Activated naive CD4-positive, alpha-beta T cell treated with anti-CD3 and anti-CD28 coated beads, Interleukin-2, amount 50 U/mL, for 72 hours (primary cell): ENCODE measurements at regions not wholly inside any gene's neighbourhood (a gene's known extent, or its start where the extent isn't known, plus 50 kb on each side); places are given as distances from the start of the nearest gene placed in this dataset.
"Not testable (repeated sequence)": the region's sequence is repeated elsewhere in the genome, so short reads cannot be mapped to it uniquely, and the experiment has no call there.

Experiments used
- ATAC-seq, 2 donors: fragments of 150-1000 bp; cut with Tn5 transposase; 2 replicates each; pipeline ENCODE4 v1.10.0; 2021; ENCODE audit warnings: mild to moderate bottlenecking in 2 of 2, moderate library complexity in 2 of 2
- DNase-seq, 2 donors: peaks; one replicate each; pipeline ENCODE4 v3.0.0; 2021 to 2022; ENCODE audit warnings: low spot score in 2 of 2
- H3K27ac Mint-ChIP-seq, 2 donors: one replicate each; pipeline ENCODE4 v1.8.0; 2022; ENCODE audit warnings: mild to moderate bottlenecking in 2 of 2, mixed read lengths in 2 of 2
- H3K36me3 Mint-ChIP-seq, 2 donors: one replicate each; pipeline ENCODE4 v1.8.0; 2022; ENCODE audit warnings: mixed read lengths in 2 of 2
- H3K9me3 Mint-ChIP-seq, 2 donors: one replicate each; pipeline ENCODE4 v1.8.0; 2022; ENCODE audit warnings: mixed read lengths in 2 of 2

- ATAC-seq (no peak), DNase-seq (no peak)
- Mint-ChIP-seq H3K27ac (no peak overlapping the region), H3K9me3 (peaks cover 0 to 12% of the 10 kb centered on the region in 2 donors), H3K36me3 (peaks cover 0 to 7% of the 10 kb centered on the region in 2 donors)
Measured at GRCh38 chrX:68978655-68979054, 149.8 kb downstream of the EFNB1 start.

GRCh38 chrX:68978255-68978654, 149.4 kb downstream of the EFNB1 start:
- H3K27ac Mint-ChIP-seq, result no peak overlapping the region
- DNase-seq, result no peak
- H3K9me3 Mint-ChIP-seq, result peaks cover 0 to 12% of the 10 kb centered on the region in 2 donors

GRCh38 chrX:68953331-68953730, 124.5 kb downstream of the EFNB1 start:
- Mint-ChIP-seq H3K27ac (no peak overlapping the region), H3K9me3 (peaks cover 3 to 4% of the 10 kb centered on the region in 2 donors), H3K36me3 (no peaks in the 10 kb centered on the region)
- ATAC-seq (no peak), DNase-seq (no peak)

More at GRCh38 chrX:68978255-68978654, 149.4 kb downstream of the EFNB1 start:
- peaks cover 0 to 7% of the 10 kb centered on the region in 2 donors for H3K36me3 Mint-ChIP-seq
- ATAC-seq, result no peak

- not testable (repeated sequence) for DNase-seq, ATAC-seq, H3K27ac Mint-ChIP-seq, H3K36me3 Mint-ChIP-seq, H3K9me3 Mint-ChIP-seq
Measured at GRCh38 chrX:68951942-68952619, 123.3 kb downstream of the EFNB1 start.

- ATAC-seq, result no peak
- H3K9me3 Mint-ChIP-seq, result peaks cover 3 to 4% of the 10 kb centered on the region in 2 donors
- H3K36me3 Mint-ChIP-seq, result no peaks in the 10 kb centered on the region
- no peak overlapping the region for H3K27ac Mint-ChIP-seq
- DNase-seq, result no peak
Measured at GRCh38 chrX:68950937-68951336, 122.1 kb downstream of the EFNB1 start.

- no peak overlapping the region for H3K27ac Mint-ChIP-seq
- ATAC-seq, result no peak
- H3K36me3 Mint-ChIP-seq, result no peaks in the 10 kb centered on the region
- no peak for DNase-seq
- H3K9me3 Mint-ChIP-seq, result no peaks in the 10 kb centered on the region
Measured at GRCh38 chrX:68947882-68948605, 119.2 kb downstream of the EFNB1 start.

- DNase-seq (no peak), ATAC-seq (no peak)
- H3K36me3 Mint-ChIP-seq, result no peaks in the 10 kb centered on the region
- no peaks in the 10 kb centered on the region for H3K9me3 Mint-ChIP-seq
- H3K27ac Mint-ChIP-seq, result no peak overlapping the region
Measured at GRCh38 chrX:68945603-68946228, 116.9 kb downstream of the EFNB1 start.

- Mint-ChIP-seq H3K9me3 (no peaks in the 10 kb centered on the region), H3K36me3 (no peaks in the 10 kb centered on the region), H3K27ac (no peak overlapping the region)
- ATAC-seq, result no peak
- no peak for DNase-seq
Measured at GRCh38 chrX:68945081-68945602, 116.3 kb downstream of the EFNB1 start.

- Mint-ChIP-seq H3K9me3 (no peaks in the 10 kb centered on the region), H3K27ac (no peak overlapping the region), H3K36me3 (no peaks in the 10 kb centered on the region)
- DNase-seq, result no peak
- ATAC-seq, result no peak
Measured at GRCh38 chrX:68944211-68944610, 115.4 kb downstream of the EFNB1 start.

GRCh38 chrX:68942840-68943239, 114.0 kb downstream of the EFNB1 start:
- Mint-ChIP-seq H3K27ac (no peak overlapping the region), H3K36me3 (no peaks in the 10 kb centered on the region), H3K9me3 (no peaks in the 10 kb centered on the region)
- no peak for DNase-seq
- no peak for ATAC-seq

GRCh38 chrX:68942104-68942503, 113.3 kb downstream of the EFNB1 start:
- Mint-ChIP-seq H3K36me3 (no peaks in the 10 kb centered on the region), H3K27ac (no peak overlapping the region), H3K9me3 (no peaks in the 10 kb centered on the region)
- ATAC-seq, result no peak
- no peak for DNase-seq

GRCh38 chrX:68941385-68941952, 112.6 kb downstream of the EFNB1 start:
- no peak for DNase-seq
- no peak for ATAC-seq
- H3K27ac Mint-ChIP-seq, result no peak overlapping the region
- no peaks in the 10 kb centered on the region for H3K36me3 Mint-ChIP-seq
- no peaks in the 10 kb centered on the region for H3K9me3 Mint-ChIP-seq

GRCh38 chrX:68940601-68941000, 111.8 kb downstream of the EFNB1 start:
- Mint-ChIP-seq H3K9me3 (no peaks in the 10 kb centered on the region), H3K27ac (no peak overlapping the region), H3K36me3 (no peaks in the 10 kb centered on the region)
- ATAC-seq, result no peak
- no peak for DNase-seq

- no peaks in the 10 kb centered on the region for H3K36me3 Mint-ChIP-seq
- H3K27ac Mint-ChIP-seq, result no peak overlapping the region
- H3K9me3 Mint-ChIP-seq, result no peaks in the 10 kb centered on the region
- no peak for ATAC-seq
- DNase-seq, result no peak
Measured at GRCh38 chrX:68939868-68940267, 111.0 kb downstream of the EFNB1 start.

- no peaks in the 10 kb centered on the region for H3K36me3 Mint-ChIP-seq
- DNase-seq, result no peak
- no peaks in the 10 kb centered on the region for H3K9me3 Mint-ChIP-seq
- no peak for ATAC-seq
- no peak overlapping the region for H3K27ac Mint-ChIP-seq
Measured at GRCh38 chrX:68938244-68939004, 109.6 kb downstream of the EFNB1 start.

GRCh38 chrX:68937581-68937980, 108.8 kb downstream of the EFNB1 start:
- ATAC-seq (peak in 1 of 2 donors; percentile 37), DNase-seq (no peak)
- no peaks in the 10 kb centered on the region for H3K36me3 Mint-ChIP-seq
- H3K9me3 Mint-ChIP-seq, result no peaks in the 10 kb centered on the region
- no peak overlapping the region for H3K27ac Mint-ChIP-seq
